ENCODE measurements at regions not wholly inside any gene's neighbourhood (a gene's known extent, or its start where the extent isn't known, plus 50 kb on each side); places are given as distances from the start of the nearest gene placed in this dataset.

DNA sequence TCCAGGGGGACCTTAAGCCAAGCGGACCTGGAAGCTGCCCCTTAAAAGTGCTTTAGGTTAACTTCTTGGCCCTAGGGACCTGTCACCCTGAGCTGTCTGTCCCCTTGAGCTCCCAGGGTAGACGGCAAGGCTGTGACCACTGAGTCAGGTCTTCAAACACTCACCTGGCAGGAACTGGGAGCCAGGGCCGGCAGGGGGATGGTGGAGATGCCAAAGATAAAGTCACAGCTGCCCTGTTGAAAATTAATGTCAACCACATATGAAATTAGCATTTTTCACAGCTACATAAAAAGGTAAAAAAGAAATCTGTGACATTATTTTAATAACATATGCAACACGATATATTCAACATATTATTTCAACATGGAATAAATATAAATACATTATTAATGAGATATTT, 271.0 kb downstream of the GFRA1 start:
- TF ChIP-seq, protein P1, sequence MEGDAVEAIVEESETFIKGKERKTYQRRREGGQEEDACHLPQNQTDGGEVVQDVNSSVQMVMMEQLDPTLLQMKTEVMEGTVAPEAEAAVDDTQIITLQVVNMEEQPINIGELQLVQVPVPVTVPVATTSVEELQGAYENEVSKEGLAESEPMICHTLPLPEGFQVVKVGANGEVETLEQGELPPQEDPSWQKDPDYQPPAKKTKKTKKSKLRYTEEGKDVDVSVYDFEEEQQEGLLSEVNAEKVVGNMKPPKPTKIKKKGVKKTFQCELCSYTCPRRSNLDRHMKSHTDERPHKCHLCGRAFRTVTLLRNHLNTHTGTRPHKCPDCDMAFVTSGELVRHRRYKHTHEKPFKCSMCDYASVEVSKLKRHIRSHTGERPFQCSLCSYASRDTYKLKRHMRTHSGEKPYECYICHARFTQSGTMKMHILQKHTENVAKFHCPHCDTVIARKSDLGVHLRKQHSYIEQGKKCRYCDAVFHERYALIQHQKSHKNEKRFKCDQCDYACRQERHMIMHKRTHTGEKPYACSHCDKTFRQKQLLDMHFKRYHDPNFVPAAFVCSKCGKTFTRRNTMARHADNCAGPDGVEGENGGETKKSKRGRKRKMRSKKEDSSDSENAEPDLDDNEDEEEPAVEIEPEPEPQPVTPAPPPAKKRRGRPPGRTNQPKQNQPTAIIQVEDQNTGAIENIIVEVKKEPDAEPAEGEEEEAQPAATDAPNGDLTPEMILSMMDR (IDR thresholded peaks at IDR 0.05 in 4 of 5, conservative IDR thresholded peaks at IDR 0.05 in 1 of 5): no peak
- no peak for TF ChIP-seq POLR2A (IDR thresholded peaks at IDR 0.05)
